K562 (cell line): ENCODE measurements at regions not wholly inside any gene's neighbourhood (a gene's known extent, or its start where the extent isn't known, plus 50 kb on each side); places are given as distances from the start of the nearest gene placed in this dataset.

Source experiments
- ATAC-seq: fragments of 200-7000 bp; cut with Tn5 transposase; 3 replicates; pipeline ENCODE4 v1.9.1; 2020; ENCODE audit warnings: moderate library complexity
- BruUV-seq: library from RNA; stranded (reverse); fragments of 400-500 nt; replicated peaks from 2 replicates; lab custom pipeline; 2021; lab: Mats Ljungman, UMichigan
- CTCF ChIA-PET: fragments of 300-600 bp; formaldehyde crosslinking; extraction: SDS; loops from one replicate; lab custom pipeline; 2021; ENCODE audit warnings: low intra/inter-chr PET ratio; lab: Yijun Ruan, JAX
- POLR2A ChIA-PET: fragments of 300-600, 350-650 bp; sonication (Branson Sonifier 250); formaldehyde crosslinking; extraction: SDS; loops from one replicate; lab custom pipeline; 2021; ENCODE audit warnings: antibody characterized with exemption, inconsistent platforms; lab: Yijun Ruan, JAX
- DNase-seq, 4 experiments: peaks; one replicate each; pipeline versions ENCODE4 v3.0.0 to v3.0.0-alpha.2; 2011 to 2018; ENCODE audit warnings: low spot score in 3 of 4, mixed read lengths in 3 of 4; ENCODE audit errors: extremely low read depth in 1 of 4
- FAIRE-seq: peaks from 2 replicates; lab custom pipeline; 2011; peaks lifted over from hg19 to GRCh38; lab: Jason Lieb, UNC
- H2AFZ ChIP-seq: 2 replicates; pipeline ENCODE4 v1.6.0; 2011; ENCODE audit warnings: low read depth, low read length, control low read depth, inconsistent platforms
- H3K27ac ChIP-seq: fragments of 200-600 bp; 3 replicates; pipeline ENCODE4 v1.8.0; 2011; ENCODE audit warnings: low read depth, mild to moderate bottlenecking, control low read depth, inconsistent platforms, low read length, moderate library complexity, mixed read lengths; ENCODE audit errors: extremely low read depth
- H3K27me3 ChIP-seq, 2 experiments: fragments of 300-600 bp in 1 of 2; 2 replicates in 1 of 2; 3 replicates in 1 of 2; pipeline versions ENCODE4 v1.6.0 to v1.8.0; 2011; ENCODE audit warnings: inconsistent platforms in 2 of 2, low read length in 2 of 2, mild to moderate bottlenecking in 1 of 2, mixed read lengths in 1 of 2, moderate library complexity in 1 of 2; ENCODE audit not compliant: control insufficient read depth in 2 of 2, insufficient read depth in 2 of 2
- H3K36me3 ChIP-seq: fragments of 300-600 bp; 3 replicates; pipeline ENCODE4 v1.8.0; 2011; ENCODE audit warnings: mild to moderate bottlenecking, low read length, inconsistent platforms; ENCODE audit not compliant: control insufficient read depth, insufficient read depth
- H3K4me1 ChIP-seq, 2 experiments: fragments of 200-600 bp in 1 of 2; replicated peaks in 1 of 2; 2 replicates in 1 of 2; 3 replicates in 1 of 2; pipeline versions ENCODE4 v1.5.1 to v1.8.0; 2011; ENCODE audit warnings: inconsistent platforms in 2 of 2, low read length in 2 of 2, mild to moderate bottlenecking in 1 of 2, mixed read lengths in 1 of 2, moderate library complexity in 1 of 2; ENCODE audit not compliant: control insufficient read depth in 2 of 2, insufficient read depth in 2 of 2
- H3K4me2 ChIP-seq: 2 replicates; pipeline ENCODE4 v1.6.1; 2011; ENCODE audit warnings: low read length, control low read depth, inconsistent platforms, mixed read lengths; ENCODE audit not compliant: insufficient read depth
- H3K4me3 ChIP-seq: fragments of 200-600 bp; sonication (generic), shearing (Covaris generic); 2 replicates; pipeline ENCODE4 v1.5.1; 2016; ENCODE audit warnings: control low read depth, inconsistent platforms
- H3K79me2 ChIP-seq: fragments of 200-600 bp; 3 replicates; pipeline ENCODE4 v1.8.0; 2011; ENCODE audit warnings: low read length, inconsistent platforms; ENCODE audit not compliant: control insufficient read depth, insufficient read depth
- H3K9ac ChIP-seq, 2 experiments: 2 replicates each; pipeline versions ENCODE4 v1.6.0 to v1.6.1; 2011; ENCODE audit warnings: low read depth in 2 of 2, low read length in 2 of 2, control low read depth in 1 of 2, inconsistent platforms in 1 of 2, mild to moderate bottlenecking in 1 of 2, mixed read lengths in 1 of 2; ENCODE audit not compliant: insufficient read depth in 1 of 2
- H3K9me1 ChIP-seq: one replicate; pipeline ENCODE4 v1.6.0; 2011; ENCODE audit warnings: inconsistent platforms, mild to moderate bottlenecking, low read length, moderate library complexity; ENCODE audit not compliant: control insufficient read depth, insufficient read depth
- H3K9me3 ChIP-seq: replicated peaks from 2 replicates; pipeline ENCODE4 v1.5.1; 2011; ENCODE audit warnings: low read depth, low read length, inconsistent platforms; ENCODE audit not compliant: control insufficient read depth, insufficient read depth
- H4K20me1 ChIP-seq: replicated peaks from 2 replicates; pipeline ENCODE4 v1.6.1; 2011; ENCODE audit warnings: low read length, inconsistent platforms, mixed read lengths; ENCODE audit not compliant: control insufficient read depth, insufficient read depth
- E2F4 ChIP-seq: sonication (generic); formaldehyde crosslinking; IDR thresholded peaks from 2 replicates; pipeline ENCODE4 v1.8.0; 2022; ENCODE audit warnings: mild to moderate bottlenecking, low read depth, missing genetic modification reagents
- GMEB1 ChIP-seq: fragments of 250-450 bp; sonication (Bioruptor Pico); IDR thresholded peaks from 2 replicates; pipeline ENCODE4 v1.4.0; 2020; ENCODE audit warnings: mild to moderate bottlenecking
- HDAC1 ChIP-seq, 2 experiments: fragments of 450-650 bp; IDR thresholded peaks; 2 replicates each; pipeline ENCODE4 v1.6.1; 2016 to 2017; ENCODE audit warnings: inconsistent platforms in 1 of 2, mild to moderate bottlenecking in 1 of 2, moderate library complexity in 1 of 2
- HMG20A ChIP-seq: fragments of 450-650 bp; formaldehyde crosslinking; conservative IDR thresholded peaks from 2 replicates; pipeline ENCODE4 v1.4.0; 2020; ENCODE audit warnings: mild to moderate bottlenecking, mixed read lengths
- HMGN3 ChIP-seq: IDR thresholded peaks from 2 replicates; pipeline ENCODE4 v1.6.1; 2011; ENCODE audit warnings: borderline replicate concordance, low read depth, mild to moderate bottlenecking, mixed read lengths, low read length; ENCODE audit not compliant: insufficient read length; ENCODE audit errors: extremely low read depth
- MXD1 ChIP-seq: fragments of 250-450 bp; sonication (Bioruptor Pico); IDR thresholded peaks from 2 replicates; pipeline ENCODE4 v1.8.0; 2021; ENCODE audit warnings: borderline replicate concordance, mild to moderate bottlenecking, moderate library complexity; ENCODE audit not compliant: poor library complexity, severe bottlenecking
- POLR2H ChIP-seq: IDR thresholded peaks from 2 replicates; pipeline ENCODE4 v1.6.1; 2016; ENCODE audit warnings: missing genetic modification characterization, low read depth, mild to moderate bottlenecking, control low read depth, missing compliant biosample characterization, moderate library complexity
- RNF219 ChIP-seq: fragments of 250-450 bp; sonication (Bioruptor Pico); IDR thresholded peaks from 2 replicates; pipeline ENCODE4 v1.5.0; 2022; ENCODE audit warnings: mild to moderate bottlenecking
- WGBS: fragments of 100-300 bp; shearing (Covaris generic); methylation state at CpG from one replicate; pipeline ENCODE4 v1.1.6; 2016; ENCODE audit warnings: low coverage, mixed read lengths; ENCODE audit not compliant: insufficient coverage; ENCODE audit errors: missing lambda C conversion rate; 5-methylcytosine and 5-hydroxymethylcytosine counted together
- in situ Hi-C: fragments of 300-500 bp; cut with MboI; formaldehyde crosslinking; loops from 4 replicates; pipeline ENCODE4 v1.15.0; 2018; ENCODE audit warnings: inconsistent platforms, mixed read lengths
- intact Hi-C: fragments of 100-400 bp; cut with micrococcal nuclease; formaldehyde crosslinking; loops from 2 replicates; pipeline ENCODE4 v1.14.2; 2022

- no peak for TF ChIP-seq E2F4 (CRISPR knock-in tag)
These were observed 70.3 kb upstream of the MAP1B start (continued) for GRCh38 chr5:72036951-72037350.

- in situ Hi-C loops (no loop called here), intact Hi-C loops (no loop called here)
- Histone ChIP-seq H4K20me1 (no peaks in the 10 kb centered on the region), H3K9ac (no peak overlapping the region), H3K27me3 (peaks cover 3 to 5% of the 10 kb centered on the region in 2 experiments; a peak in 2 of 5 replicates), H2AFZ (no peak overlapping the region), H3K36me3 (no peaks in the 10 kb centered on the region), H3K4me1 (no peaks in the 10 kb centered on the region), H3K27ac (no peak overlapping the region), H3K79me2 (no peaks in the 10 kb centered on the region), H3K9me3 (no peaks in the 10 kb centered on the region), H3K4me3 (no peak overlapping the region), H3K9me1 (no peaks in the 10 kb centered on the region), H3K4me2 (no peak overlapping the region)
- DNase-seq (no peak), ATAC-seq (no peak), FAIRE-seq (no peak)
- no peak for TF ChIP-seq HMGN3
- BruUV-seq: no TSS peak
- POLR2A ChIA-PET: no interaction called here
- CTCF ChIA-PET: interaction anchor here (0.6 kb wide), 1 partner anchor 9 kb away, joined by 4 read pairs; no protein-coding TSS in a partner anchor
These were observed 66.8 kb upstream of the MAP1B start for GRCh38 chr5:72040513-72040912.

- in situ Hi-C loops: no loop called here
- Histone ChIP-seq H3K9ac (no peak overlapping the region), H3K4me3 (no peak overlapping the region), H3K27me3 (peaks cover 3 to 5% of the 10 kb centered on the region in 2 experiments; a peak in 2 of 5 replicates), H3K4me1 (no peaks in the 10 kb centered on the region), H3K9me3 (no peaks in the 10 kb centered on the region), H3K27ac (no peak overlapping the region), H3K79me2 (no peaks in the 10 kb centered on the region), H3K36me3 (no peaks in the 10 kb centered on the region), H3K9me1 (no peaks in the 10 kb centered on the region), H4K20me1 (no peaks in the 10 kb centered on the region), H3K4me2 (no peak overlapping the region), H2AFZ (no peak overlapping the region)
- WGBS: 2% methylated on average over 2 of the region's 2 CpGs
- no peak for ATAC-seq
- ChIA-PET CTCF (no interaction called here), POLR2A (interaction anchor here (1.1 kb wide), 1 partner anchor 10 kb away, joined by 3 read pairs; no protein-coding TSS in a partner anchor)
- intact Hi-C loops: no loop called here
- BruUV-seq: no TSS peak
- FAIRE-seq: no peak
- no peak for DNase-seq
- TF ChIP-seq MXD1 (CRISPR knock-in tag) (no peak), GMEB1 (CRISPR knock-in tag) (no peak), HDAC1 (IDR thresholded peaks at IDR 0.05) (no peak), RNF219 (CRISPR knock-in tag) (no peak), POLR2H (tag) (no peak), HMG20A (no peak)
These were observed 65.6 kb upstream of the MAP1B start for GRCh38 chr5:72041654-72042053.
